ENCODE measurements at regions not wholly inside any gene's neighbourhood (a gene's known extent, or its start where the extent isn't known, plus 50 kb on each side); places are given as distances from the start of the nearest gene placed in this dataset.
A peak's percentile ranks its signal among the peaks of the same experiment; 100 is the strongest.

- no peak overlapping the region for H3K27ac ChIP-seq (ENCODE audit: low read length)
- in situ Hi-C loops (cut with HindIII; ENCODE audit: low pct_unique_long_range_greater_than_20kb, low sequenced_read_pairs) = no loop called here
- no peaks in the 10 kb centered on the region for H3K9me3 ChIP-seq (ENCODE audit: control insufficient read depth, insufficient read depth, low read depth, low read length)
- ChIA-PET CTCF (no interaction called here), POLR2A (no interaction called here)
- no peak for DNase-seq (ENCODE audit: low read depth, low spot score)
- H3K36me3 ChIP-seq (ENCODE audit: control insufficient read depth, insufficient read depth, low read length) = no peaks in the 10 kb centered on the region
- intact Hi-C loops (cut with micrococcal nuclease; ENCODE audit: unreplicated experiment) = no loop called here
- no TSS peak for BruUV-seq (replicated peaks)
- TF ChIP-seq TCF7L2 (IDR thresholded peaks at IDR 0.05; ENCODE audit: low read depth, low read length) (no peak), POLR2AphosphoS5 (IDR thresholded peaks at IDR 0.05; ENCODE audit: low read depth, low read length) (no peak), SIN3A (IDR thresholded peaks at IDR 0.05; ENCODE audit: borderline replicate concordance, insufficient read depth, low read depth, low read length) (no peak)
- TF ChIP-seq, protein P1, sequence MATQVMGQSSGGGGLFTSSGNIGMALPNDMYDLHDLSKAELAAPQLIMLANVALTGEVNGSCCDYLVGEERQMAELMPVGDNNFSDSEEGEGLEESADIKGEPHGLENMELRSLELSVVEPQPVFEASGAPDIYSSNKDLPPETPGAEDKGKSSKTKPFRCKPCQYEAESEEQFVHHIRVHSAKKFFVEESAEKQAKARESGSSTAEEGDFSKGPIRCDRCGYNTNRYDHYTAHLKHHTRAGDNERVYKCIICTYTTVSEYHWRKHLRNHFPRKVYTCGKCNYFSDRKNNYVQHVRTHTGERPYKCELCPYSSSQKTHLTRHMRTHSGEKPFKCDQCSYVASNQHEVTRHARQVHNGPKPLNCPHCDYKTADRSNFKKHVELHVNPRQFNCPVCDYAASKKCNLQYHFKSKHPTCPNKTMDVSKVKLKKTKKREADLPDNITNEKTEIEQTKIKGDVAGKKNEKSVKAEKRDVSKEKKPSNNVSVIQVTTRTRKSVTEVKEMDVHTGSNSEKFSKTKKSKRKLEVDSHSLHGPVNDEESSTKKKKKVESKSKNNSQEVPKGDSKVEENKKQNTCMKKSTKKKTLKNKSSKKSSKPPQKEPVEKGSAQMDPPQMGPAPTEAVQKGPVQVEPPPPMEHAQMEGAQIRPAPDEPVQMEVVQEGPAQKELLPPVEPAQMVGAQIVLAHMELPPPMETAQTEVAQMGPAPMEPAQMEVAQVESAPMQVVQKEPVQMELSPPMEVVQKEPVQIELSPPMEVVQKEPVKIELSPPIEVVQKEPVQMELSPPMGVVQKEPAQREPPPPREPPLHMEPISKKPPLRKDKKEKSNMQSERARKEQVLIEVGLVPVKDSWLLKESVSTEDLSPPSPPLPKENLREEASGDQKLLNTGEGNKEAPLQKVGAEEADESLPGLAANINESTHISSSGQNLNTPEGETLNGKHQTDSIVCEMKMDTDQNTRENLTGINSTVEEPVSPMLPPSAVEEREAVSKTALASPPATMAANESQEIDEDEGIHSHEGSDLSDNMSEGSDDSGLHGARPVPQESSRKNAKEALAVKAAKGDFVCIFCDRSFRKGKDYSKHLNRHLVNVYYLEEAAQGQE (IDR thresholded peaks at IDR 0.05; ENCODE audit: insufficient read depth in 1 of 2, low read depth in 2 of 2, low read length in 1 of 2) = no peak
- TF ChIP-seq, protein P2, sequence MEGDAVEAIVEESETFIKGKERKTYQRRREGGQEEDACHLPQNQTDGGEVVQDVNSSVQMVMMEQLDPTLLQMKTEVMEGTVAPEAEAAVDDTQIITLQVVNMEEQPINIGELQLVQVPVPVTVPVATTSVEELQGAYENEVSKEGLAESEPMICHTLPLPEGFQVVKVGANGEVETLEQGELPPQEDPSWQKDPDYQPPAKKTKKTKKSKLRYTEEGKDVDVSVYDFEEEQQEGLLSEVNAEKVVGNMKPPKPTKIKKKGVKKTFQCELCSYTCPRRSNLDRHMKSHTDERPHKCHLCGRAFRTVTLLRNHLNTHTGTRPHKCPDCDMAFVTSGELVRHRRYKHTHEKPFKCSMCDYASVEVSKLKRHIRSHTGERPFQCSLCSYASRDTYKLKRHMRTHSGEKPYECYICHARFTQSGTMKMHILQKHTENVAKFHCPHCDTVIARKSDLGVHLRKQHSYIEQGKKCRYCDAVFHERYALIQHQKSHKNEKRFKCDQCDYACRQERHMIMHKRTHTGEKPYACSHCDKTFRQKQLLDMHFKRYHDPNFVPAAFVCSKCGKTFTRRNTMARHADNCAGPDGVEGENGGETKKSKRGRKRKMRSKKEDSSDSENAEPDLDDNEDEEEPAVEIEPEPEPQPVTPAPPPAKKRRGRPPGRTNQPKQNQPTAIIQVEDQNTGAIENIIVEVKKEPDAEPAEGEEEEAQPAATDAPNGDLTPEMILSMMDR (IDR thresholded peaks at IDR 0.05) = no peak
- H3K27me3 ChIP-seq (ENCODE audit: control insufficient read depth, insufficient read depth, low read length) = no peaks in the 10 kb centered on the region
- ATAC-seq = no peak
- H3K4me1 ChIP-seq (ENCODE audit: control insufficient read depth, insufficient read depth, low read length) = no peaks in the 10 kb centered on the region
- no peak overlapping the region for H3K4me3 ChIP-seq (ENCODE audit: low read depth in 2 of 2, low read length in 2 of 2)
These were observed 132.3 kb downstream of the PFDN4 start for GRCh38 chr20:54340206-54340605.

GRCh38 chr20:54340667-54341081 is 132.8 kb downstream of the PFDN4 start:
- POLR2A ChIA-PET = no interaction called here
- no peak overlapping the region for H3K27ac ChIP-seq (ENCODE audit: low read length)
- no peaks in the 10 kb centered on the region; the same call in 1 of the 2 replicates for H3K4me1 ChIP-seq (ENCODE audit: control insufficient read depth, insufficient read depth, low read length)
- peak overlapping the region in 1 of 2 experiments; percentile 9; a peak in 1 of 4 replicates for H3K4me3 ChIP-seq (ENCODE audit: low read depth in 2 of 2, low read length in 2 of 2)
- H3K9me3 ChIP-seq (ENCODE audit: control insufficient read depth, insufficient read depth, low read depth, low read length) = no peaks in the 10 kb centered on the region
- no TSS peak for BruUV-seq (replicated peaks)
- in situ Hi-C loops (cut with HindIII; ENCODE audit: low pct_unique_long_range_greater_than_20kb, low sequenced_read_pairs) (no loop called here), intact Hi-C loops (cut with micrococcal nuclease; ENCODE audit: unreplicated experiment) (no loop called here)
- DNase-seq (ENCODE audit: low read depth, low spot score) (no peak), ATAC-seq (no peak)
- H3K36me3 ChIP-seq (ENCODE audit: control insufficient read depth, insufficient read depth, low read length) = no peaks in the 10 kb centered on the region
- TF ChIP-seq, protein P2 (IDR thresholded peaks at IDR 0.05) = no peak
- no peaks in the 10 kb centered on the region for H3K27me3 ChIP-seq (ENCODE audit: control insufficient read depth, insufficient read depth, low read length)
- CTCF ChIA-PET = no interaction called here
